ENCODE measurements at regions not wholly inside any gene's neighbourhood (a gene's known extent, or its start where the extent isn't known, plus 50 kb on each side); places are given as distances from the start of the nearest gene placed in this dataset.

- TF ChIP-seq POLR2A (IDR thresholded peaks at IDR 0.05; ENCODE audit: low read depth, low read length) (no peak), POLR2AphosphoS5 (IDR thresholded peaks at IDR 0.05; ENCODE audit: low read depth, low read length) (no peak), TAF1 (IDR thresholded peaks at IDR 0.05; ENCODE audit: low read depth, low read length) (no peak), PAX5 (IDR thresholded peaks at IDR 0.05; ENCODE audit: insufficient read depth, low read length, severe bottlenecking) (no peak)
Observed at GRCh38 chr15:50837256-50837770, 71.2 kb upstream of the AP4E1 start.

Data from GM12891 (cell line).